ENCODE measurements at regions not wholly inside any gene's neighbourhood (a gene's known extent, or its start where the extent isn't known, plus 50 kb on each side); places are given as distances from the start of the nearest gene placed in this dataset.

GRCh38 chr10:128870830-128871597 is 596.0 kb upstream of the MGMT start:
- no peak for TF ChIP-seq CTCF (IDR thresholded peaks at IDR 0.05; ENCODE audit: poor library complexity, severe bottlenecking)
- no peak for TF ChIP-seq POLR2AphosphoS5 (IDR thresholded peaks at IDR 0.05)
